Neural progenitor cell (in vitro differentiated cells): ENCODE measurements at regions not wholly inside any gene's neighbourhood (a gene's known extent, or its start where the extent isn't known, plus 50 kb on each side); places are given as distances from the start of the nearest gene placed in this dataset.

Experiments used
- DNase-seq: peaks from one replicate; pipeline ENCODE4 v3.0.0-alpha.2; 2016; ENCODE audit warnings: low spot score
- H2AFZ ChIP-seq: fragments of 200-600 bp; sonication (generic); replicated peaks from 2 replicates; pipeline ENCODE4 v1.6.1; 2016; ENCODE audit warnings: antibody characterized with exemption
- H3F3A ChIP-seq: fragments of 200-600 bp; sonication (generic); 2 replicates; pipeline ENCODE4 v1.6.1; 2016; ENCODE audit warnings: antibody characterized with exemption, low read depth
- H3K27ac ChIP-seq: fragments of 200-600 bp; sonication (generic); 2 replicates; pipeline ENCODE4 v1.5.1; 2016; ENCODE audit warnings: mild to moderate bottlenecking
- H3K27me3 ChIP-seq: fragments of 200-600 bp; sonication (generic); 2 replicates; pipeline ENCODE4 v1.6.1; 2016; ENCODE audit warnings: mild to moderate bottlenecking, moderate library complexity
- H3K36me3 ChIP-seq: fragments of 200-600 bp; sonication (generic); 2 replicates; pipeline ENCODE4 v1.5.1; 2016
- H3K4me1 ChIP-seq: fragments of 200-600 bp; sonication (generic); 2 replicates; pipeline ENCODE4 v1.6.1; 2016; ENCODE audit warnings: mixed run types
- H3K4me2 ChIP-seq: fragments of 200-600 bp; sonication (generic); 2 replicates; pipeline ENCODE4 v1.6.1; 2016
- H3K4me3 ChIP-seq: fragments of 200-600 bp; sonication (generic); 2 replicates; pipeline ENCODE4 v1.5.1; 2016
- H3K79me2 ChIP-seq: fragments of 200-600 bp; sonication (generic); 2 replicates; pipeline ENCODE4 v1.6.1; 2016; ENCODE audit warnings: low read depth
- H3K9ac ChIP-seq: fragments of 200-600 bp; sonication (generic); 2 replicates; pipeline ENCODE4 v1.6.1; 2016
- H3K9me3 ChIP-seq: fragments of 200-600 bp; sonication (generic); 2 replicates; pipeline ENCODE4 v1.5.1; 2016; ENCODE audit warnings: low read depth
- H4K20me1 ChIP-seq: fragments of 200-600 bp; sonication (generic); 2 replicates; pipeline ENCODE4 v1.6.1; 2016; ENCODE audit warnings: low read depth
- H3K27ac Mint-ChIP-seq: 3 replicates; pipeline ENCODE4 v1.8.0; 2021; ENCODE audit warnings: mixed read lengths
- H3K27me3 Mint-ChIP-seq: 2 replicates; pipeline ENCODE4 v1.8.0; 2022; ENCODE audit warnings: low read depth, mild to moderate bottlenecking, inconsistent platforms, moderate library complexity, mixed read lengths; ENCODE audit not compliant: insufficient read depth
- H3K36me3 Mint-ChIP-seq: 3 replicates; pipeline ENCODE4 v1.8.0; 2021; ENCODE audit warnings: mixed read lengths
- H3K4me1 Mint-ChIP-seq: 3 replicates; pipeline ENCODE4 v1.8.0; 2021; ENCODE audit warnings: mixed read lengths
- H3K4me3 Mint-ChIP-seq: 3 replicates; pipeline ENCODE4 v1.8.0; 2021; ENCODE audit warnings: mild to moderate bottlenecking, moderate library complexity, mixed read lengths
- H3K9me3 Mint-ChIP-seq: 3 replicates; pipeline ENCODE4 v1.8.0; 2020; ENCODE audit warnings: mixed read lengths
- CTCF ChIP-seq: fragments of 200-600 bp; sonication (generic); IDR thresholded peaks from 2 replicates; pipeline ENCODE4 v1.5.1; 2017; ENCODE audit warnings: antibody characterized with exemption, mild to moderate bottlenecking
- EZH2 ChIP-seq: fragments of 200-600 bp; sonication (generic); IDR thresholded peaks from 2 replicates; pipeline ENCODE4 v1.6.1; 2017; ENCODE audit warnings: antibody characterized with exemption, mild to moderate bottlenecking, moderate library complexity
- EZH2phosphoT487 ChIP-seq: fragments of 200-600 bp; sonication (generic); IDR thresholded peaks from 2 replicates; pipeline ENCODE4 v1.6.1; 2017; ENCODE audit warnings: antibody characterized with exemption

DNA sequence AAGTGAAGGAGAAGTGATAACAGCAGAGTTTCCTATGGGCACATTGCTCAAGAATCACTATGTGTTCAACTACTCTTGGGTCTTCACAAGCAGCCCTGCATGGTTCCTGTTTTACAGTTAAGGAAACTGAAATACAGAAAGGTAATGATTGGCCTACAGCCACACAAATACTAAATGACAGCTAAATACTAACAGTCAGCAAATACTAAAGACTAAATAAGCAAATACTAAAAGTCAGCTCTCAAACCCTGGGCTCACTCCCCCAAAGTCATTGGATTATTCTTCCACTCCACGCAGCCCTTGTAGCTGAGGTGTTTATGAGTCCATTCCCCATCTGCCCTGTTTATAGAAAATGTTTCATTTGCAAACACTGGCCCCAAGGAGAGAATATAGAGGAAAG is 372.7 kb upstream of the CDH11 start:
- DNase-seq, result no peak
- Histone ChIP-seq H2AFZ (no peak overlapping the region), H3K4me3 (no peak overlapping the region), H3K79me2 (no peaks in the 10 kb centered on the region), H3K9me3 (no peaks in the 10 kb centered on the region), H4K20me1 (no peaks in the 10 kb centered on the region), H3F3A (no peaks in the 10 kb centered on the region), H3K4me2 (no peak overlapping the region), H3K9ac (no peak overlapping the region), H3K27me3 (no peaks in the 10 kb centered on the region), H3K36me3 (no peaks in the 10 kb centered on the region), H3K27ac (no peak overlapping the region), H3K4me1 (peaks cover 32% of the 10 kb centered on the region)
- Mint-ChIP-seq H3K27me3 (peaks cover 7% of the 10 kb centered on the region), H3K4me1 (peaks cover 19% of the 10 kb centered on the region), H3K9me3 (peaks cover 3% of the 10 kb centered on the region), H3K27ac (no peak overlapping the region), H3K36me3 (no peaks in the 10 kb centered on the region), H3K4me3 (no peak overlapping the region)
- TF ChIP-seq EZH2phosphoT487 (no peak), CTCF (no peak), EZH2 (no peak)

DNA sequence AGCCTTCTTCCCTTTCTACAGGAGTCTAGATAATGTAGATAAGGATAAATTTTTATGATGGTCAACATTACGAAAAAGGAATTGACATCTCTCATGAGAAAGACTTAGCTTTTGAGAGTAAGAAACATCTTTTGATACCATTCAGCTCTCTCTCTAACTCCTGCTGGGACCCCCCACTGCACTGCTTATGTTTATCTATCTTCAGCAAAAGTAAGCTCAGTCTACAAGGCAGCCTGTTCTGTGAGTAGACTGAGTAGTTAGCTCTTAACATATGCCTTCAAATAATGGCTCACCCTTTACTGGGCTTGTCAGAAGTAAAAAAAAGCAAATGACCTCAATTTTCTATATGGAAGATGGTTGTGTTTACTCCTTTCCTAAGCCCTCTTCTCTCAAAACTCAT is 372.2 kb upstream of the CDH11 start:
- H3K4me3 Mint-ChIP-seq, result no peak overlapping the region
- H3K9me3 Mint-ChIP-seq, result peaks cover 3% of the 10 kb centered on the region
- Histone ChIP-seq H3K79me2 (no peaks in the 10 kb centered on the region), H3K4me2 (no peak overlapping the region), H4K20me1 (no peaks in the 10 kb centered on the region), H3K27me3 (no peaks in the 10 kb centered on the region), H3K36me3 (no peaks in the 10 kb centered on the region), H2AFZ (no peak overlapping the region), H3F3A (no peaks in the 10 kb centered on the region), H3K4me3 (no peak overlapping the region), H3K9ac (no peak overlapping the region), H3K27ac (no peak overlapping the region), H3K4me1 (peaks cover 26% of the 10 kb centered on the region), H3K9me3 (no peaks in the 10 kb centered on the region)
- no peak for TF ChIP-seq EZH2
- no peak for TF ChIP-seq CTCF
- TF ChIP-seq EZH2phosphoT487, result no peak
- H3K36me3 Mint-ChIP-seq, result no peaks in the 10 kb centered on the region
- no peak overlapping the region for H3K27ac Mint-ChIP-seq
- no peak for DNase-seq
- H3K27me3 Mint-ChIP-seq, result peaks cover 7% of the 10 kb centered on the region
- H3K4me1 Mint-ChIP-seq, result peaks cover 19% of the 10 kb centered on the region

- H3K9me3 Mint-ChIP-seq, result no peaks in the 10 kb centered on the region
- H3K36me3 Mint-ChIP-seq, result no peaks in the 10 kb centered on the region
- no peaks in the 10 kb centered on the region for H3K9me3 ChIP-seq
- no peaks in the 10 kb centered on the region for H4K20me1 ChIP-seq
- TF ChIP-seq EZH2, result no peak
- TF ChIP-seq EZH2phosphoT487, result no peak
- no peak for TF ChIP-seq CTCF
- peaks cover 22% of the 10 kb centered on the region for H3K4me1 ChIP-seq
- no peaks in the 10 kb centered on the region for H3K36me3 ChIP-seq
- H3K27ac Mint-ChIP-seq, result no peak overlapping the region
- no peaks in the 10 kb centered on the region for H3F3A ChIP-seq
- no peak overlapping the region for H2AFZ ChIP-seq
- H3K4me2 ChIP-seq, result no peak overlapping the region
- no peaks in the 10 kb centered on the region for H3K27me3 ChIP-seq
- H3K27ac ChIP-seq, result no peak overlapping the region
- H3K27me3 Mint-ChIP-seq, result peaks cover 9% of the 10 kb centered on the region
- no peak overlapping the region for H3K4me3 Mint-ChIP-seq
- H3K9ac ChIP-seq, result no peak overlapping the region
- no peaks in the 10 kb centered on the region for H3K79me2 ChIP-seq
- DNase-seq, result no peak
- H3K4me3 ChIP-seq, result no peak overlapping the region
- peaks cover 12% of the 10 kb centered on the region for H3K4me1 Mint-ChIP-seq
Observed at GRCh38 chr16:65490286-65490685, 368.4 kb upstream of the CDH11 start.
